HG02642 (cell line): ENCODE measurements at regions not wholly inside any gene's neighbourhood (a gene's known extent, or its start where the extent isn't known, plus 50 kb on each side); places are given as distances from the start of the nearest gene placed in this dataset.
"Not testable (repeated sequence)": the region's sequence is repeated elsewhere in the genome, so short reads cannot be mapped to it uniquely, and the experiment has no call there.

Experiments used
- ATAC-seq: cut with Tn5 transposase; IDR thresholded peaks from one replicate; pipeline ENCODE4 v1.9.1; 2021; ENCODE audit warnings: mild to moderate bottlenecking; ENCODE audit not compliant: unreplicated experiment, poor library complexity

DNA sequence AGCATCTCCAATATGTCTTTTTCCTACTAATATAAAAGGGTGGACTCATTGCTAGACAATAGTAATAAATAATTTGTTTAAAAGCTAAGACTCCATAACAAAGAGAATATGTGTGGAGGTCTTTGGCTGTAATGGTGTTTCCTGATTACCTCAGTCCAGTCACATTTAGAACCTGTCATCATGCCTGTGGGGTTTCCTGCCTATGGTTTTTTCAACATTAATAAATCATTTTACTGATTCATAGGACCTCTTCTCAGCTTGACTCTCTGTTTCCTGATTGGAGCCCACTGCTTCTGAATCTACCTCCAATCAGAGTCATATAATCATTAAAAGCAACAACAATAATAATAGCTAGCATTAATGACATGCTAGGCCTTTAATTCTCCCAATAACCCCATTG, 52.4 kb upstream of the GNAI1 start:
- no peak for ATAC-seq

DNA sequence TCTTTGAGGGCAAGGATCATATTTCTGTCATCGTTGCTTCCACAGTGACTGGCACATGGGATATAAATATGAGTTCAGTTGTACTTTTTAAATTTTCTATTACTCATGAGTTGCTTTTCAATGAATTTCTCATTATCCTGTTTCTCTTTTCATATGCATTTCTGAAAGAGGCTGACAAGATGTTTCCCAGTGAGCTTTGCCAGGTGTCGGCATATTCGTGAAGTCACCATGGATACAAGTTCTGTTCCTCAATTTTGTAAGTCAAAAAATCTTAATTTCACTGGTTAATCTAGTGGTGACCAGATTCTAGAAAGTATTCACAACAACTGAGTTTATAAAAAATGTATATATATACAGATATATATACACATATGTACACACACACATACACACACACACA, 55.7 kb upstream of the GNAI1 start:
- no peak for ATAC-seq

- ATAC-seq = no peak
These were observed 56.4 kb upstream of the GNAI1 start for GRCh38 chr7:80078159-80078731.

DNA sequence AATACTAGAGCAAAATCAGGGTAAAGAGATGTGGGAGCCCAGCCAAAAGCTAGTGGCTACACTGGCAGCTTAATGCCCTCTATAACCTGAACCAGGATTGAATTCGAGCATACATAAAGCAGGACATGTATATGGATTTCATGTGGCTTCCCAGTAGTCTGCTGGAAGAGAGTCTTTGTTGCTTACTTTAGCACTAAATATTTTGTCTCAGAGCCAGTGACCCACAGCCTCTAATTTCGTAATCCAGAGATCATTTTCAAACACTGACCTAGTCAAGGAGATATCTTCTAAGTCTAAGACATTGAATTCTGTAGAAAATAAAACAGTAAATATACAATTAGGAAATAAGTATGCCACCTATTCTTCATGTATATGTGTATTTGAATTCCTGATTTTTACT, 64.2 kb upstream of the GNAI1 start:
- no peak for ATAC-seq

DNA sequence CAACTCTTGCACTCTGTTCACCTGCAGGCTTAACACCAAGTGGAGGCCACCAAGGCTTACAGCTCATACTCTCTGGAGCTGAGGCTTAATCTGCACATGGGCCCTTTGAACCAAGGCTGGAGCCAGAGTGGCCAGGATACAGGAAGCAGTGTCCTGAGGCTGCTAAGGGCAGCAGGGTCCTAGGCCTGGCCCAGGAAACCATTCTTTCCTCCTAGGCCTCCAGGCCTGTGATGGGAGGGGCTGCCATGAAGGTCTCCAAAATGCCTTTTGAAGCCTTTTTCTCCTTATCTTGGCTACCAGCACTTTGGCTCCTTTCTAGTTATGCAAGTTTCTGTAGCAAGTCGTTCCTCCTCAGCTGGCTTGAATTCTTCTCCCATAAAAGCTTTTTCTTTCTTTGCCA, 68.0 kb upstream of the GNAI1 start:
- ATAC-seq = no peak

DNA sequence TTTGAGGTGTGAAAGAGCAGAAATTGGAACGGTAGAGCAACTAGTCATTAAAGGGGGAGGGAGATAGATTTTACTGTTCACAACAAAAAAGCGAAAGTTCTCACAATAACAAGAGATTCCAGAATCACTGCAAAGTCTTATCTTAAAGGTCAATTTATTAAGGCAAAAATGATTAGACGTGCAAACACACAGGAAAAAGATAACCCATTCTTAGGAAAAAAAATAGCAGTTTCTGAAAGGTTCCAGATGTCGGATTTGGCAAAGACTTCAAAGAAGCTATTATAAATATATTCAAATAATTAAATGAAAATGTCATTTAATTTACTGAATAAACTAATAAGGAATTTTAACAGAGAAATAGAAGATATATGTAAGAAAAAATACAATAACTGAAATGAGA, 70.8 kb upstream of the GNAI1 start:
- ATAC-seq = no peak

DNA sequence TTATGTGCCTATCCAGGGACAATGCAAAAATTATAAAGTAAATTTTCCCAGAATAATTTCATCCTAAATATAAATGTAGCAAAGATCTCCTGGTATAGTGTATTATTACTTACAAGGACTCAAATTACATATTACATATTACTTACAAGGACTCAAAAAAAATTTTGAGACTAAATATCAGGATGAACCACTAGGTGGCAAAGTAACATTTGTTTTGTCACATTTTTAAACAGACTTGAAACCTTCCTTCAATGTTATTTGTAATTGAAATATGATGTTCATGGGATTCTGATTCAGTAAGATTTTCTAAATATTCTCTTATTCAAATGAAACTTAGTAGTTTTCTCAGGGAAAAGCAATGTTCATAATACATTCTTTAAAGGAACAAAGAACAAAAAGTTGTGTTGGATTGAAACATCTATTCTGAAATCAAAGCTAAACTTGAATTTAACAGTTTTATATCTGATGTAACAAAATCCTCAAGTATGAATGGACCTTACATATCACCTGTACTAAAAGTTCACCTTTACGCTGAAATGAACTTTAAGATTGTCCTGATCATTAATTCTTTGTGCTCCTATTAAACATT, 74.3 kb upstream of the GNAI1 start:
- no peak for ATAC-seq

GRCh38 chr7:80057488-80057887, 77.1 kb upstream of the GNAI1 start:
- ATAC-seq = no peak

- no peak for ATAC-seq
These were observed 80.3 kb upstream of the GNAI1 start for GRCh38 chr7:80054356-80054755.

- no peak for ATAC-seq
These were observed 81.5 kb upstream of the GNAI1 start for GRCh38 chr7:80053124-80053523.

DNA sequence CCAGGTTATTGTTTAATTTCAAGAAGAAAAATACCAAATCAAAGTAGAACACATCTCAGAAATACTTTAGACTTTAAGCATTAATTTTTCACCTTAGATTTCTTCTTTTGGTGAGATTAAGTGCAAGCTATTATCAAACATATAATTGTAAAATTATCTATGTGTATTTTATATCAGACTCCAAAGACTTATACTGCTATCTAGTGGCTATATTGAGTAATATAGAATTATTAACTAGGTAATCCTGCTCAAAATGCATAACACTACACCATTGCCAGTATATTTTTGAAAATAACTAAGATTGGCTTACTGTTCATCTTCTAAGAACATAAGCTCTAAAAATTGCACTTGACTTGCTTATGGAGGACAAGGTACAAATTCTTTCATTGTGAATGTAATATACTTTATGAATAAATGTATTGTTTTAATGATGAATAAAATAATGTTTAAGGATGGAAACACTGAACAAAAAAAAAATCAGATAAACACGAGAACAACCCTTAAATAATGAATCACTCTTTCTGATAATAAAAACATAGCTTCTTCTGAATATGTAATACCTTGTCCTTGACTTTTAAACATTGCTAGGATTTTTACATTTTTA, 86.7 kb upstream of the GNAI1 start:
- no peak for ATAC-seq

DNA sequence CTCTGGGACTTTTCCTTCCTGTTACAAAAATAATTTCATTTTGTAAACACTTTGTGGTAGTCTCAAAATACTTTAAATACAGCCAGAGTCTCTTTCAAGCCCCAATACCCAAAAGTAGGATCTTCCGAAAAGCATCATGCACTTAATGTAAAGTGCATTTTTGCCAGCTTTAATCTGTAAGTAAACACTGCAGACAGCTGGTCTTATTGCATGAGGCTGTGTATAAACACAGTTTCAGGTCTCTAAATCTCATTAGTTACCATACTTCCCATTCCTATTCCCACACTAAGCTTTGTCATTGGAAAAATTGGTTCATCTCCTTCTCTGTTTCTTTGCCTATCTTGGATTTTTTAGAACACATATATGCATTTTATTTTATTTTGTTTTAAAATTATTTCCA, 87.6 kb upstream of the GNAI1 start:
- ATAC-seq = no peak

DNA sequence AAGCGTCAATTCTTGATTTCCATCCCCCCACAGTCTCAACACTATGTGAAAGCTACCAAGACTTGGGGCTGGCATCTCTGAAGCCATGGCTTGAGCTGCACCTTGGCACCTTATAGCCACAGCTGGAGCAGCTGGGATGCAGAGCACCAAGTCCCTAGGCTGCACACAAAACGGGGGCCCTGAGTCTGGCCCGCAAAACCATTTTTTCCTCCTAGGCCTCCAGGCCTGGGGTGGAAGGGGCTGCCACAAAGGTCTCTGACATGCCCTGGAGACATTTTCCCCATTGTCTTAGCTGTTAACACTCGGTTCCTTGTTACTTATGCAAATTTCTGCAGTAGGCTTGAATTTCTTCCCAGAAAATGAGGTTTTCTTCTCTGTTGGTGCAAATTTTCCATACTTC, 89.8 kb upstream of the GNAI1 start:
- no peak for ATAC-seq

DNA sequence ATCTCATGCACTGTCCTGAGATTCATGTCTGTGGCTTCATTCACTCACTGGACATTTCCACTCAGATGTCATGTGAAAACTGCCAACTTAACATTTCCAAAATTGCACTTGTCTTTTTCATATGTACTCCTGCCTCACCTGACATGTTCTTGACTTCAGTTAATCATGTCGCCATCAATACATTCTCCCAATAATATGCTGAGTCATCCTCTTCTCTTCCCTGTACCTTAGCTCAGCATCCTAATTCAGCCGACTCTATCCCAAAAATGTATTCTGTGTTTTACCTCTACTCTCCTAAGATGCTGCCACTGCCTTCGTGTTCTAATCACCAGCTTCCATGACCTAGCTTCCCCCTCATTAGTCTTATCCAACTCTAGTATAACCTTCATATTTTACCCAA, 93.9 kb upstream of the GNAI1 start:
- no peak for ATAC-seq

DNA sequence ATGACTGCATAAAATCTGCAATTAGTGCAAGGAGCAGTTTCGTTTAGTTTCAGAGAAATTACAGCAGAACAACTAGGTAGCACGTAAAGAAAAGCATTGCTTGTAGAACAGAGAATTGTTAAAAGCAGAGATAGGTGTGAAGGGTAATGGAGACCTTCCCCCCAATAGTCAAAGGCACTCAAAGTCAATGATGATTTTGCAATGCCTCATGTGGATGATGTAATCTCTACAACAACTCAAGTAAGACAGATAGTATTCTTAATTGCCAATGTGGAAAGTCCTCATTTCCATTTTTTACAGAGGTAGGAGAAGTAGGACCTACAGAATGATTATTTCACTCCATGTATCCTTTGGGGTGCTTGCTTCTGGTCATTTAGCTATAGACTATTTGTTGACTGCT, 94.3 kb upstream of the GNAI1 start:
- ATAC-seq = no peak

GRCh38 chr7:80039251-80039884, 95.3 kb upstream of the GNAI1 start:
- ATAC-seq = no peak

- no peak for ATAC-seq
These were observed 96.9 kb upstream of the GNAI1 start for GRCh38 chr7:80037689-80038088.

DNA sequence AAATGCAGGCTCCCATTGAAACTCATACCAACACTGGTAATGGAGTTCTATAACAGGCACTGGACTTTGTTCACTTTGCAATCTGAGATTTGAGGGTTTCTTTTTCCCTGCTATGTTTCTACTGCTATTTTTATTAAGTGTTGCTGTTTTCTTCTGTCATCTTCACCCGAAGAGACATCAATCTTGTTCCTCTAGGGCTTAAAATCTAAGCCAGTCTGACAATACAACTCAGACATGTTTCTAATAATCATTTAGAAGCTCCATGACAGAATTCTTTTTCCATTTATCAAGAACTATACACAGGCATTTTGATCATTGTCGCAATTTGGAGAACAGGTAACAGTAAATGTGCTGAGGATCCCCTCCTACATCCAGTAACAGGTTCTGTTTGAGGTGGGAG, 98.5 kb upstream of the GNAI1 start:
- ATAC-seq = no peak

DNA sequence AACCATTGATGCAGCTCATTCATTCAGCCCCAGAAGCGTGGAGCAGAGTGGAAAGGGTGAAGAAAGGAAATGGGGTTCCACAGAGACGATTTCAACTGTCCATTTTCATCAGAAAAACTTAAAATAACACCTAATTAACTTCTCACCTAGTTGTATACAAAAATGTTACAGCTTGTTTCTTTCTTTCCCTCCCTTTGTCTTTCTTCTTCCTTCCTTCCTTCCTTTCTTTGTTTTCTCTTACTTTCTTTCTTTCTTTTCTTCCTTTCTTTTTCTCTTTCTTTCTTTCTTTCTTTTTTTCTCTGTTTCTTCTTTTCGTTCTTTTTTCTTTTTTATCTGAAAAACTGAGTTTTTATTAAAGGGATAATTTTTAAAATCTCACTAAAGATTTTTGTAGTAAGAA, 105.9 kb upstream of the GNAI1 start:
- no peak for ATAC-seq

DNA sequence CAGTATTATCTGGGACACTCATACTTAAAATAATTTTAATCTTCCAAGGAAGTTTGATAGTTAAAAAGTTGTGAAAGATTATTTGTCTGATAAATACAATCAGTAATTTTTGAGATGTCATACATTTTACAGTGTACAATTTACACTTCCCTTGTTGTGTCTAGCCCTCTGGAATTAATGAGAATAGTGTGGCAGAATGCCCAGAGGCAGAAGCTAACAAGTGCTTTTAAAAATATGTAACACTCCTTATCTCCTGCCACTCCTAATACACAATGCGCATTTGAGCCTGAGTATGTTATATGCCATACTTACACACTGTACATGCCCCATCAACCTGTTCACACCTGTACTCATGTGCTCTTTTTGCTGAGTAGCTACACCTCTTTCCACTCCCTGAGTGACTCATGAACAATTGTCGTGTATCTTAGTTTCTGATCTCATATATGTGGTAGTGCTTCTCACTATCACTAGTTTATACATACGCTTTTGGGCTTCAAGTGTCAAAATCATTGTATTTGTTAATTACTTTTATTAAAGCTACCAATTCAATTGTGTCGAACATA, 106.9 kb upstream of the GNAI1 start:
- no peak for ATAC-seq

DNA sequence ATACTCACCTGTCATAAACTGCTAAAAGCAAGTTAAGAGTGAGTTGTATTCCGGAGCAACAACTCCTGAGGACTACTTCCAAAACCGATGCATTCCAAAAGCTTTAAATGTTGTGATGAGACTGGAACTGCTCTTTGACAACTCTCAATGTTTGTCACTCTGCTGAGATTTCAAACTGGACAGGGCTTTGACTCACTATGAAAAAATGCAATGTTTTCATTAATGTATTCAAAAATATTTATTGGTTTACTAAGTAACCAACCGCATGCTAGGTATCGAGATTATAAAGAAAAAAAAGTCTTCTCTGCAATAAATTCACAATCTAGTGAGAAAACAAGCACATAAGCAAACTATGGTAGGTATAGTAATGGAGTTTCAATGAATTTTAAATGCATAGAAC, 107.9 kb upstream of the GNAI1 start:
- no peak for ATAC-seq

DNA sequence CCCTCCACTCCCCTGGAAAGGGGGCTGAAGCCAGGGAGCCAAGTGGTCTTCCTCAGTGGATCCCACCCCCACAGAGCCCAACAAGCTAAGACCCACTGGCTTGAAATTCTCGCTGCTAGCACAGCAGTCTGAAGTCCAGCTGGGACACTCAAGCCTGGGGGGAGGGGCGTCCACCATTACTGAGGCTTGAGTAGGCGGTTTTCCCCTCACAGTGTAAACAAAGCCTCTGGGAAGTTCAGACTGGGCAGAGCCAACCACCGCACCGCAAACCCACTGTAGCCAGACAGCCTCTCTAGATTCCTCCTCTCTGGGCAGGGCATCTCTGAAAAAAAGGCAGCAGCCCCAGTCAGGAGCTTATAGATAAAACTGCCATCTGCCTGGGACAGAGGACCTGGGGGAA, 114.4 kb upstream of the GNAI1 start:
- ATAC-seq = not testable (repeated sequence)
